ENCODE measurements at regions not wholly inside any gene's neighbourhood (a gene's known extent, or its start where the extent isn't known, plus 50 kb on each side); places are given as distances from the start of the nearest gene placed in this dataset.

DNA sequence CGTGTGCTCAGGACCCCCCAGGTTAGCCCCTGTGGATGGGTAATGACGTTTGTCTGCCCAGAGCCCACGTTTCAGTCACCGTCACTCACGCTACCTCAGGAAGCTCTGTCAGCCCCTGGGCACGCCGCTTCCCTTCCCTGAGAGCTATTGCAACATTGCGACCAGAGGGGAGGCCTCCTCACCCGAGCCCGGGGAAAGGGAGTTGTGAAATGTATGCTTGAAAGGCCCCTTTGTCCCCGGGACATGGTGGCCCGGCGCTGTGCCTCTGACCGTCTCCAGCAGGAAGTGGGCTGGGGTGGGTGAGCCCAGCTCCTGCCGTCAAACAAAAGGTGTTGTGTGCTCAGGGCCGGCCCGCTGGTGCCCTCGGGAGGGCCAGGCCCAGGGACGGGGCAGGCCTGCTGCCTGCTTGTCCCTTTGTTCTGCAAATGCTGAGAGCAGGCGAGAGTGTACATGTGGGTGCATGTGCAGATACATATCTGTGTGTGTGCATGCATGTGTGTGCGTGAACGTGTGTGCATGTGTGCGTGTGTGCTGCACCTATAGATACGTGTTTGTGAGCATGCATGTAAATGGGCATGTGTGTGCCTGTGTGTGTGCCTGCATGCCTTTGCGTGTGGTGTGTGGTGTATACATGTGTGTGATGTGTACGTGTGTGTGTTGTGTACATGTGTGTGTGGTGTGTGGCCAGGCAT, 1125.0 kb downstream of the BRD1 start:
- DNase-seq (ENCODE audit: insufficient read length, low spot score) (no peak), FAIRE-seq (no peak)

DNA sequence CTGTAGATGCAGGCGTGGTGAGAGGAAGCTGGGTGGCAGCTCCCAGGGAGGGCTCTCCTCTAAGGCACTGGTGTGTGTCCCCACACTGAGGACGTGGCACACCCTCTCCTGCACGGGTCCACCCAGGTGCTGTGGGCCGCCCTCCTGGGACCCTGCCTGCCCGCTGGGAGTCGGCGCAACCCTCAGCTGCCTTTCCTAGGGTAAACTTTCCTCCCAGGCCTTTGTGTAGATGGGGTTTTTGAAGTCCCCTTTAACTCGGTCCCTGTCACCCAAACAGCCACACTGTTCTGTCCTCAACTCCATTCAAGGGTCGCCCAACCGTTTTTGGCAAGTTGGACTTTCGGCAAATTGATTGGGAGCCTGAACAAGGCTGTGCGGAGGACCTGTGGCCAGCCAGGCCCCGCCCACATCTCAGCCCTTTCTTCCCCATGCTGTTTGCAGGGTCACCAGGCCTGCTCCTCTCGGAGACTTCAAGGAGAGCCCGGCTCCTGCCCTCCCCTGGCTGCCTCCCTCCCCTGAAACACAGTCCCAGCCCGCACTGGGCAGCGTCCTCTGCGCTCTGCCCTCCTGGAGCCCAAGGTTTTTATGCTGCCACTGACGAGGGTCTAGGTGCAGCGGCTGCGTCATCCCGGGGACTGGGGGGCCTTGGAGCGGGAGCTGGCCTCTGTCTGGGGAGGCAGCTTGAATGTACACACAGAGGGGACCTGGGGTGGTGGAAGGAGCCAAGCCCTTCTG, 1126.2 kb downstream of the BRD1 start:
- FAIRE-seq (no peak), DNase-seq (ENCODE audit: insufficient read length, low spot score) (no peak)

DNA sequence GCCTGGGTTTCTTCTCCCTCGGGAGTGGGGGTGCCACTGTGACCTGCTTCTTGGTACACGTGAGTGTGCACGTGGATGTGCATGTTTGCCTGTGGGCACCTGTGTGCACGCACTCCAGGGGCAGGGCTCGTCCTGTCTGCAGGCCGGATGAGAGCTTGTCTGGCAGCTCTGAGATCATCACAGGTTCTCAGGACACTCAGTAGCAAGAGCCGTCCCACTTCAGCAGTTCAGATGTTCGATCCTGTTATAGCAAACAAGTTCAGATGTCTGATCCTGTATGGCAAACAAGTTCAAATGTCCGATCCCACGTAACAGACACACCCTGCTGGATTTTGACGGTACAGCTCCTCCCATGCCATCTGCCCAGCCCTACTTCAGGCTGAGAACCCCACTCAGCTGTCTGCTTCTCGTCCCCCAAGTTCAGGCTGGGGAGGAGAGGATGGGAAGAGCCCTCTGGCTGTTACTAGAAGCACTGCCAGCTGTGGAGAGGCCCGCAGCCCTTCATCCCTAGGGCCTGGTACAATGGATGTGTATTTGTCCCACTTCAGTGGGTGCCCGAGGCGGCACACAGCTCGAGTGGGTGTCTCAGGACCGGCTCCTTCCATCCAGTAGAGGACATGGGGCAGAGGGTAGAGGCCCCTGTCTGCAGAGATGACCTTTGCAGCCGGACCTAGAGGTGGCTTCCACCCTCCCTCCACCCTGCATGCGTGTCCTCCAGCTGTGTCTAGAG, 1126.9 kb downstream of the BRD1 start:
- FAIRE-seq, result no peak
- no peak for DNase-seq (ENCODE audit: insufficient read length, low spot score)

DNA sequence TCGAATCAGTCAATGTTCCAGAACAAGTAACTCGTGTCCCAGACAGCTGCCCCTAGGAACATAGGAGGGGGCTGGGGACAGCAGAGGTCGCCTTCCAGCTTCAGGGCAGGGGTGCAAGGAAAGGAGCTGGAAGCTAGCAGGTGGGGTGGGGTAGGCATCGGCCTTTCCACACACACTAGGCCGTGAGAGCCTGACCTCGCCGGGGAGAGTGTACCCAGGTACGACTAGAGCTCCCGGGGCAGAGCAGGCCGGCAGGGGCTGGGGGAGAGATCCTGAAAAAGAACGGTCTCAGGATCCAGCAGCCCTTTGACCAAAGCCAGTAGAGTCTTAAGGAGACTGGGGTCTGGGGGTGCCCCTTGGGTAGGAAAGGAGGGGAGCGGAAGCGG, 1127.5 kb downstream of the BRD1 start:
- no peak for DNase-seq (ENCODE audit: insufficient read length, low spot score)
- FAIRE-seq, result no peak

DNA sequence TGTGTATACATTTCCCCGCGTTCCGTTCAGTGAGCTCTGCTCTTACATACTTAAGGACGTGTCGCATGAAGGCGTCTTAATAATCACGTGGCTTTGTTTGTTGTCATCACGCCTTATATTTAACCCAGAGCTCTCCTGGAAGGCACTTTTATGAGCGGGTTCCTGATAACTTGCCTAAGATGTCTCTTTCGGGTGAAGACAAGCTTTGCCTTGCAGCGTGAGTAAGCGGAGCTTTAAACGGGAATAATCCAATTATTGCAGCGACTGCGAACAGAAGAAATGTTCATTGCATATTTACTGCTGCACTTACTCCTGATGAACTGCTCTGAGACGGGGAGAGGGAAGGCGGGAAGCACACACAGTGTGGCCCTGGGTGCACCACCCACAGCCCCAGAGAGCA, 1128.2 kb downstream of the BRD1 start:
- no peak for FAIRE-seq
- no peak for DNase-seq (ENCODE audit: insufficient read length, low spot score)

DNA sequence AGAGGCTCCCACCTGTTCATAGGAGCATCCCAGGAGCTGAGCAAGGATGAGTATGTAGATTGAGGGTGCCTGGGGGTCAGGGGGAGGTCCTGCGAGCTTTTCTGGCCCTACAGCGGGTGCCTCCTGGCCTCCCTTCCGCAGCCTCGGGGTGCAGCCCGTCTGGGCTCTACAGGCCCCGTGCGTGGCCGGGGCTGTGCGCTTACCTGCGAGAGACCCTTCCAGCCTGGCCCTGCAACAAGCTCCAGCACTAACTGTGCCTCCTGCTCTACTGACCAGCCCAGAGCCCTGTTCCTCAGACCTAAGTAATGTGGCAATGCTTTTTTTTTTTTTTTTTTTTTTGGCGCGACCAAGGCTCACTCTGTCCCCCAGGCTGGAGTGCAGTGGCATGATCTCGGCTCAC, 1129.1 kb downstream of the BRD1 start:
- no peak for FAIRE-seq
- DNase-seq (ENCODE audit: insufficient read length, low spot score), result no peak

DNA sequence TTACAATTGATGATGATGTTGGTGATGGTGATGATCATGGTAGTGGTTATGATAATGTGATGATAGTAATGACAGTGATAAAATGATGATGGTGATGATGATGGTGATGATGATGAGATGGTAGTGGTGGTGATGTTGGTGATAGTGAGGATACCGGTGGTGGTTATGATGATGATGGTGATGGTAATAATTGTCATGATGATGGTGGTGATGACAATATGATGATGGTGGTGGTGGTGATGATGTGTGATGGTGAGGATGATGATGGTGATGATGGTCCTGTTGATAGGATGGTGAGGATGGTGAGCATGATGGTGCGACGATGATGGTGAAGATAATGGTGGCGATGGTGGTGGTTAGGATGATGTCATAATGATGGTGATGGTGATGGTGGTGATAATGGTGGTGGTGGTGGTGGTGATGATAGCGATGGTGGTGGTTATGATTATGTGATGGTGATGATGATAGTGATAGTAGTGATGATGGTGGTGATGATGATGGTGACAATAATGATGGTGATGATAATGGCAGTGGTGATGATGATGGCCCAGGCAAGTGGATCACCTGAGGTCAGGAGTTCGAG, 1129.9 kb downstream of the BRD1 start:
- FAIRE-seq, result peak; percentile 40

DNA sequence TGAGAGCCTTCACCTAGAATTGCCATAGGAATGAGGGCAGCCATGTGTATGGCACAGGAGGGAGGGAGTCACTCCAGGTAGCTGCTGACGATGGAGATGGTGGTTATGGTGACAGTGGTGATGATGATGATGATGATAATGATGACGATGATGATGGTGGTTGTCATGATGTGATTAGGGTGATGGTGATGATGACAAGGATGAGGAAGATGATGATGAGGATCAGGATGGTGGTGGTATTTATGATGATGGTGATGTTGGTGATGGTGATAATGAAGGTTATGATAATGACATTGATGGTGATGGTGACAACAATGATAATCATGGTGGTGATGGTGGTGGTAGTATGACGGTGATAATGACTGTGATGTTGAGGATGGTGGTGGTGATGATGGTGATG, 1130.5 kb downstream of the BRD1 start:
- FAIRE-seq, result no peak
- DNase-seq (ENCODE audit: insufficient read length, low spot score), result no peak

More for the DNA sequence above, 1129.9 kb downstream of the BRD1 start:
- DNase-seq (ENCODE audit: insufficient read length, low spot score), result no peak

DNA sequence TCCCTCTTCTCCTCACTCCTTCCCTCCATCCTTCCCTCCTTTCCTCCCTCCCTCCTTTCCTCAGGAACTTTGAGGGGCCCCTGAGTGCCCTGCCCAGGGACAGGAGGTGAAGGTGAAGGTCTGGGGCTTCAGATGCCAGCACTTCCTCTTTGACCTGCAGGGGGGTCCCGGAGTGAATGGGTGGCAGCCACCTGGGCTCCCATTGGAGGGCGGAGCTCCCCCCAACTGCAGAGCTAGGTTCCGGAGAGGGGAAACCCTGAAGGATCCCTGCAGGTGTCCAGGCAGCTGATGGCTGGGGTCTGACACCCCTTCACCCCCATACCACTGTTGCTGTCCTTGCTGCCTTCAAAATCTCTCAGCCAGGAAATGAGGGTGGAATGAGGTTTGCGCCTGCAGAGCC, 1131.3 kb downstream of the BRD1 start:
- DNase-seq (ENCODE audit: insufficient read length, low spot score), result no peak
- no peak for FAIRE-seq

DNA sequence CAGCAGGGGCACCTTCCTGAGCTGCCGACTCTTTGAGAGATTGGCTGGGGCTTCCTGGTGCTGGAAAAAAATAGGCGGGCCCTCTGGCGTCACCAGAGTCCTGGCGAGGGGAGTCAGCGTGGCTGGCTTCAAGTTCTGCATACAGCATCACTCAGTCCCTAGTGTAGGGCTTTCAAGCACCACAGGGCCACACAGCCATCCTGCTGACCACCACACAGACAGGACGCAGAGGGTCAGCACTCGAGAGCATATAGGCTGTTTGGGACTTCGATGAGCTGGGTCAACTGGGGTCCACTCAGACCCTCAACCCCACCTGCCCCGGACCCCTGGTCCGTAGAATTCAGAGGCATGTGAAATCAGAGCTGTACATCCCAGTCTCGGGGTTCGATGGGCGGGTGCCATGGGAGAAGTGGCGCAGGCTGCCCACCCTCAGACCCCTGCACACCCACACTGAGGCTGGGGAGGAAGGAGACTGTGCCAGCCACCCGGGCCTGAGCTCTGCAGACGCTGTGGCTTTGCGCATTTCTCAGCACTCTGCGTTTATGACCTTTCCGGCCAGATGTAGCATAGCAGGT, 1131.9 kb downstream of the BRD1 start:
- FAIRE-seq (no peak), DNase-seq (ENCODE audit: insufficient read length, low spot score) (no peak)

DNA sequence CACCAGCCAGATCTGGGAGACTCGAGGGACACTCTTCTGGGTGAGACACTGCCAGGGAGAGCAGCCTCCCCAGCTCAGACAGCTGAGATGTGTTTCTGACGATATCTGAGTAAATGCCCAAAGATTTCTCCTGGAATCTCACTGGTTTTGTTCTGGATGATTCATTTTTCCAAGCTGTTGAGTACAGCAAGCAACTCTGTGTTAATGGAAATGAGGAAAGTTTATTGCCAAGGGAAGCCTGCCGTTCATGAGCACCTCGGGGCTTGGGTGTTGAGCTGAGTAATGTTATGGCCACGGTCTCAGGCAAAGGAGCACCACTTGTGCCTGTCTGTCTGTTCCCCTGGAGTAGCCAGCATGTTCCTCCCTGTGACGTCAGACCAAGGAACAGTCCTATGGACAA, 1132.4 kb downstream of the BRD1 start:
- DNase-seq (ENCODE audit: insufficient read length, low spot score) (no peak), FAIRE-seq (no peak)

DNA sequence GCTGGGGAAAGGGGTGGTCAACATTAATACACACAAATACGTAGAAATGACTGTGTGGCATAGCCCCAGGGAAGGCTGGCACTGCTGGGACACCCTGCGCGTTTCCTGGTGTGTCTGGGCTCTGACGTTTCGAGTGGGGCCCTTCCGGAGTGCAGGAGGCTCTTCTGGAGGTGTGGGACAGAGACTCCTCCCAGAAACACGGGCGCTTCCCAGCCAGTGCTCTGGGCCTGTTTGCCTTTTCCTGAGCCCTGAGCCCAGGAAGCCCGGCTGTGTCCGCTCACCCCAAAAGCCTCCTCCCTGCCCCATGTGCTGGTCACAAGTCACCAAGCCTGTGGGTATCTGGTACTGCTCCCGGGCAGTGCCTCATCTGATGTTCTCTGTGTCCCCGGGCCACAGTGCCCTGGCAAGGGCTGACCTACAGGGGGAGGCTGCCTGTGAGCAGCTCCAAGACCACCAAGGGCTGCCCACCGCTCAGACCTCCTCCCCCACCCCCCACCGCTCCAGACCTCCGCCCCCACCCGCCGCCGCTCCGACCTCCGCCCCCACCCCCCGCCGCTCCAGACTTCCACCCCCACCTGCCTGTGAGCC, 1133.3 kb downstream of the BRD1 start:
- no peak for FAIRE-seq
- DNase-seq (ENCODE audit: insufficient read length, low spot score), result no peak

DNA sequence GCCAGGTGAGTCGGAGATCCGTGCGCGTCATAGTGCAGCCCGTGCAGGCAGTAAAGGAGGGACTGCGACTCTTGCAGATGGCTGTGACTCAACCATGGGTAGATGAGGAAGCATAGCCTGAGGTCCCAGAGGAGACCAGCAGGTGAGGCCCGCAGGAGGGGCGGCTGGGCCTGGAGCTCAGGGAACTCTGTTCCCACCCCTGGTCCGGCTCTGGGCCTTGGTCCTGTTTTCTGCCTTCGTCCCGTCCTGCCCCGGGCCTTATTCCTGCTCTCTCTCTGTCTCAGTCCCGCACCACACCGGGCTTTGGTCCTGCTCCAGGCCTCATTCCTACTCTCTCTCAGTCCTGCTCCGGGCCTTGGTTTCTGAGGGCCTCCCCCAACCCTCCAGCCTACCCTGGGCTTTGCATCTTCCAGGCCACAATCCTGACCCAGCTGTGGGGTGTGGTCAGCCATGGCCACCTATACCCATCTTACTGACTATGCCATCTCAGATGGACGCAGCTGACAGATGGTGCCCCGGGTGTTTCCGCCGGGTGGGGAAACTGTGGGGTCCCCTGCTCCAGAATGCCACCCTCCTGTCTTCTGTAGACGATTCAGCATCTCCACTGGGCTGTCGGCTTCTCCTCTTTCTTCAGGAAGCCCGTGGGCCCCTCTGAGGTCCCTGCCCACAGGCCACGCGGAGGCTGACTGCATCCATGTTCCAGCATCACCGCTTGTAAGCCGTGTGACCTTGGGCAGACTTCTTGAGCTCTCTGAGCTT, 1134.1 kb downstream of the BRD1 start:
- no peak for FAIRE-seq

DNA sequence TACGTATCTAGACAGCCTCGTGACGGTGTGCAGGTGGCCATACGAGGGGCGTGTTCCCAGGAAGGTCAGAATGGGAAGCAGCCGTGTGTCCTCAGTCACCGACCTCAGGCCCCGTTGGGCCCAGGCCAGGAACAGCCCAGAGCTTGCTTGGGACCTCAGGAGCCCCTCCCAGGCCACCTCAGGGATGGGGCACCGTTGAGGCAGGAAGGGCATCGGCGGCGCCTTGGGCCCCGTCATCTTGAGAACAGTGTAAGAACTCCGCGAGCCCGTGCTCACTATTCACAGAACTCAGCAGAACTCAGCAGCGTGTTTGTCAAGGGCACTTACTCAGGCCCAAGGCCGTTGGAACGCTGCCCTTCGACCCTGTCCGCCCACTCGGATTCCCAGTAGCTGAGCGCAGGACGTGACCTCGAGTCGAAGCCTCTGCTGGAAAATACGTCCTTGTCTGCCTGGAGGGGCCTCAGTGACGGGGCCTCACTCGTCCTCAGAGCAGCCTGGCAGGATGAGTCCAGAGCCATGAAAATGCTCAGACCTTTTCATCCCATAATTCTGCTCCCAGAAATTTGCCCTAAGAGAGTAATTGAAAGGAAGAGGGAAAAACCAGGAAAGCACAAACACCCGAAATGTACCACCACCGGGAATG, 1134.8 kb downstream of the BRD1 start:
- no peak for FAIRE-seq

More for the DNA sequence above, 1134.1 kb downstream of the BRD1 start:
- DNase-seq (ENCODE audit: insufficient read length, low spot score), result no peak

DNA sequence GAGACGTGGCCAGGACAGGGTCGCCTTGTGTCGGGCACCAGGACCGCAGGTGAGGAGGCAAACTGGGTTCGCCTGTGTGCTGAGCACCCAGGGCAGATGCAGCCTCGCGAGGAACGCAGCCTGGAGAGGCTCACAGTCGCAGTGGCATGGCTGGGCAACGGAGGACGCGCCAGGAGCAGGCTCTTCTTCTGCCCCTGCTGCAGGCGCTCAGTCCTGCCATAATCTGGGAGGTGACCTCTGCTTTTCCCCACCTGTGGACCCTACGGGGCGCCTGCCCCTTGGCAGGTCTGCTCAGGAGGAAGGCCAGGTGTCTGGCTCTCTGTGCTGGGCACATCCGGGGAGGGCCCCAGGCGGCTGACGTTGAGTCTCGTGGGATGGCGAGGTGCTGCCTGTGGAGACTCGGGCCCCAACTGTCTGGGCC, 1136.2 kb downstream of the BRD1 start:
- DNase-seq (ENCODE audit: insufficient read length, low spot score), result no peak
- FAIRE-seq, result no peak

More for the DNA sequence above, 1134.8 kb downstream of the BRD1 start:
- DNase-seq (ENCODE audit: insufficient read length, low spot score), result no peak

DNA sequence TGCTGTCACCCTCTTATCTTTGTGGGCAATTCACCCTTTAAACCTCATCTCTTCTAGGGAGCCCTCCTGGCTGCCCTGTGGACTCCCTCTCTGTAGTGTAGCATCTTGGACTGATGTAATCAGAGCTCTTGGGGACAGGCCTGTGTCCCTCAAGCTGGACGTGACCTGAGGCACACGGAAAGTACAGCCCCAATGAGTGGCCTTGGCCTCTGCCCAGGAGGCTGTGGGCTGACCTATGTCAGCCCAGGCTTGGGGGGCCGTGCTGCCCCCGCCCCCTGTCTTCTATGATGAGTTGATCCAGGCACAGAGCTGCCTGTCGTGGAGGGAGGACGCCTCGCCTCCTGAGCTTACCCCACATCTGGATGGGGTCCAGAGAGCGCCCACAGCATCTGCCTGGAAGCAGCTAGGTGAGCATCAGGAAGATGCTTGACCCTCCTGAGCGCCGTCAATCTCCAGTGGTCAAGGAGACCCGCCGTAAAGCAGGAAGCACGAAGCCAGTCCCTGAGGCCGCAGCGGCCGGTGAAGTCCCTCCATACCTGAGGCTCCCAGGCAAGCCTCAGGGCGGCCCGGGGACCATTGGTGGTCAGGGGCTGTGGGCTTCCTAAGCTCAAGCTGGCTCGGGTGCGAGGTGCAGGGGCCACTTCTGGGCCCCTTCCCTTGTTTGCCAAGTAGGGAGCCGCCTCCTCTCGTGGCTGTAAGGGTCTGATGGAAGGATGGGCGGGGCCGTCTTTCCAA, 1136.9 kb downstream of the BRD1 start:
- FAIRE-seq (no peak), DNase-seq (ENCODE audit: insufficient read length, low spot score) (no peak)

DNA sequence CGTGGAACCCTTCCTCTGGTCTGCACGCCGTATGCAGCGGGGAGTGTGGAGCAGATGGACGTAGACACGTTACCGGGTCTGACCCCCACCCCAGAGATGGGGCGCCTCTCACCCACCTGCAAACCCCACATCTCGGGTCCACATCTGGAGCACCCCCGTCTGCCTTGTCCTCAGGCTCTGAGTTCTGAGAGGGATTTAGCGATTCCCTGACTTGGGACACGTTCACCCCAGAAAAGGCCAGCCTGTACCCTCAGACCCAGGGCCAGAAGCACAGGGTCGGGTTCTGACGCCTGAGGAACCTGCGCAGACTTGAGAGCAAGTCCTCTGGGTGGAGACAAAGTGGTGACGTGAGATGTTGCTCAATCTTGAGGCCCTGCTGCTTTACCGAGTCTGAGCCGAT, 1138.5 kb downstream of the BRD1 start:
- FAIRE-seq (no peak), DNase-seq (ENCODE audit: insufficient read length, low spot score) (no peak)

DNA sequence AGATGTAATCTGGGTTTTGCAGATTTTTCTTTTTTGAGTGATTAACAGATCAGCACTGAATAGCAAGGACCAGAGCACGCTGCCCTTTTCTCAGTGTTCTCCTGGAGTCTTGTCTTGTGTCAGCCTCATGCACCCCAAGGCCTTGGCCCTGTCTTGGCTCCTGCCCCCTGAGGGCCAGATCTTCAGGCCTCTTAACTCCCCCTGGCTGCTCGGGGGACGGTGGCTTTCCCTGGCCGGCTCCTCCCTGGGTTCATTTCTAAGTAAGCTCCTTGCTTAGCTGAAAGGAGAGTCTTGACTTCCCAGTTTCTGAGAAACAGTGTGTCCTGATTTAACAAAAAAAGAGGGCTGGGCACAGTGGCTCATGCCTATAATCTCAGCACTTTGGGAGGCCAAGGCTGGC, 1139.3 kb downstream of the BRD1 start:
- no peak for FAIRE-seq
- no peak for DNase-seq (ENCODE audit: insufficient read length, low spot score)

DNA sequence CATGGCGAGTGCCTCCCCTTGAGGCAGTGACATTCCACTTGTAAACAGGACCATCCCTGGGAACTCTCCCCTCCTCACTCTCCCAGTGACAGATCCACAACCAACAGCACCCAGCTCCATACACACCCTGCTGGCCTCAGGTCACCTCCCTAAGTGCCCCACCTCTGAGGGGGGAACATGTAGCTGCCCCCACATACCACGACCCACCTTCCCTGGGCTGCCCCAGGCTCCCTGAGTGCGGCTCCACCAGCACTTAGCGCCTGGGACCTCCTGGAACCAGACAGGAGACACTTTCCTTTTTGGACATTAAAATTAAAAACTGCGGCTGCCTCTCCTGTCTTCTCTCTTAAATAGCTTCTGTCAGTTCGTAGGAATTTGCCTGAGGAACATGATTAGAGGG, 1140.1 kb downstream of the BRD1 start:
- FAIRE-seq (no peak), DNase-seq (ENCODE audit: insufficient read length, low spot score) (no peak)

Data from HTR-8/SVneo (cell line).